WTC11 (cell line): ENCODE measurements at regions not wholly inside any gene's neighbourhood (a gene's known extent, or its start where the extent isn't known, plus 50 kb on each side); places are given as distances from the start of the nearest gene placed in this dataset.

Experiments used
- ATAC-seq: fragments of 200-7000 bp; cut with Tn5 transposase; 2 replicates; pipeline ENCODE4 v1.10.0; 2021; ENCODE audit warnings: mild to moderate bottlenecking, moderate library complexity
- CTCF ChIA-PET: fragments of 300-600 bp; sonication (Branson Sonifier 250); formaldehyde crosslinking; loops from one replicate; lab custom pipeline; 2021; ENCODE audit warnings: antibody characterized with exemption; lab: Charles Lee
- POLR2A ChIA-PET: fragments of 350-600 bp; sonication (Branson Sonifier 250); formaldehyde crosslinking; loops from one replicate; lab custom pipeline; 2021; ENCODE audit warnings: antibody characterized with exemption; lab: Charles Lee
- DNase-seq: peaks from one replicate; pipeline ENCODE4 v3.0.0; 2021; ENCODE audit warnings: low spot score
- H3K27ac Mint-ChIP-seq: 2 replicates; pipeline ENCODE4 v1.8.0; 2021; ENCODE audit warnings: mixed read lengths
- H3K27me3 Mint-ChIP-seq: 2 replicates; pipeline ENCODE4 v1.8.0; 2021; ENCODE audit warnings: low read depth, mild to moderate bottlenecking, moderate library complexity, mixed read lengths
- H3K36me3 Mint-ChIP-seq: 2 replicates; pipeline ENCODE4 v1.8.0; 2021; ENCODE audit warnings: mixed read lengths
- H3K4me1 Mint-ChIP-seq: 2 replicates; pipeline ENCODE4 v1.8.0; 2022; ENCODE audit warnings: mixed read lengths
- H3K4me3 Mint-ChIP-seq: 2 replicates; pipeline ENCODE4 v1.8.0; 2021; ENCODE audit warnings: mild to moderate bottlenecking, moderate library complexity, mixed read lengths
- H3K9me3 Mint-ChIP-seq: 2 replicates; pipeline ENCODE4 v1.8.0; 2021; ENCODE audit warnings: mixed read lengths
- CBFB ChIP-seq: sonication (generic); formaldehyde crosslinking; IDR thresholded peaks from 2 replicates; pipeline ENCODE4 v1.8.1; 2022; ENCODE audit warnings: mild to moderate bottlenecking, low read depth, missing genetic modification reagents
- E2F5 ChIP-seq: sonication (generic); formaldehyde crosslinking; IDR thresholded peaks from 2 replicates; pipeline ENCODE4 v1.8.1; 2022; ENCODE audit warnings: mild to moderate bottlenecking, moderate library complexity, missing genetic modification reagents
- ESRRA ChIP-seq: sonication (generic); formaldehyde crosslinking; IDR thresholded peaks from 2 replicates; pipeline ENCODE4 v1.8.1; 2022; ENCODE audit warnings: mild to moderate bottlenecking, missing genetic modification reagents, borderline replicate concordance
- FOXK1 ChIP-seq: sonication (generic); formaldehyde crosslinking; IDR thresholded peaks from 2 replicates; pipeline ENCODE4 v1.8.0; 2022; ENCODE audit warnings: mild to moderate bottlenecking, moderate library complexity, missing genetic modification reagents
- FOXP4 ChIP-seq: sonication (generic); formaldehyde crosslinking; IDR thresholded peaks from 2 replicates; pipeline ENCODE4 v1.8.0; 2022; ENCODE audit warnings: mild to moderate bottlenecking, missing genetic modification reagents
- HMGXB4 ChIP-seq: sonication (generic); formaldehyde crosslinking; IDR thresholded peaks from 2 replicates; pipeline ENCODE4 v1.8.1; 2023; ENCODE audit warnings: mild to moderate bottlenecking, moderate library complexity, missing genetic modification reagents
- IRF1 ChIP-seq: sonication (generic); formaldehyde crosslinking; IDR thresholded peaks from 2 replicates; pipeline ENCODE4 v1.8.0; 2023; ENCODE audit warnings: missing genetic modification reagents
- IRF2 ChIP-seq: sonication (generic); formaldehyde crosslinking; IDR thresholded peaks from 2 replicates; pipeline ENCODE4 v1.8.0; 2022; ENCODE audit warnings: low read depth, missing genetic modification reagents, borderline replicate concordance
- MAX ChIP-seq: sonication (generic); formaldehyde crosslinking; IDR thresholded peaks from 2 replicates; pipeline ENCODE4 v1.8.0; 2022; ENCODE audit warnings: mild to moderate bottlenecking, missing genetic modification reagents
- NFATC4 ChIP-seq: fragments of 250-450 bp; sonication (Bioruptor Pico); IDR thresholded peaks from 2 replicates; pipeline ENCODE4 v1.9.0; 2021; ENCODE audit warnings: mild to moderate bottlenecking
- PREB ChIP-seq: sonication (generic); formaldehyde crosslinking; IDR thresholded peaks from 2 replicates; pipeline ENCODE4 v1.8.1; 2022; ENCODE audit warnings: mild to moderate bottlenecking, missing genetic modification reagents, moderate library complexity, borderline replicate concordance
- RORB ChIP-seq: fragments of 250-450 bp; sonication (Bioruptor Pico); IDR thresholded peaks from 2 replicates; pipeline ENCODE4 v1.9.0; 2021; ENCODE audit warnings: mild to moderate bottlenecking
- SOX15 ChIP-seq: fragments of 250-450 bp; sonication (Bioruptor Pico); IDR thresholded peaks from 2 replicates; pipeline ENCODE4 v1.9.0; 2021; ENCODE audit warnings: mild to moderate bottlenecking
- SP1 ChIP-seq: sonication (generic); formaldehyde crosslinking; conservative IDR thresholded peaks from 2 replicates; pipeline ENCODE4 v1.8.1; 2022; ENCODE audit warnings: missing genetic modification reagents
- TEAD1 ChIP-seq: sonication (generic); formaldehyde crosslinking; IDR thresholded peaks from 2 replicates; pipeline ENCODE4 v1.8.0; 2022; ENCODE audit warnings: mild to moderate bottlenecking, missing genetic modification reagents
- TEAD4 ChIP-seq: sonication (generic); formaldehyde crosslinking; IDR thresholded peaks from 2 replicates; pipeline ENCODE4 v1.8.0; 2022; ENCODE audit warnings: mild to moderate bottlenecking, missing genetic modification reagents
- USF2 ChIP-seq: sonication (generic); formaldehyde crosslinking; IDR thresholded peaks from 2 replicates; pipeline ENCODE4 v1.8.1; 2023; ENCODE audit warnings: mild to moderate bottlenecking, missing genetic modification reagents, moderate library complexity
- ZMAT4 ChIP-seq: fragments of 250-450 bp; sonication (Bioruptor Pico); IDR thresholded peaks from 2 replicates; pipeline ENCODE4 v1.9.0; 2021; ENCODE audit warnings: mild to moderate bottlenecking
- ZNF416 ChIP-seq: fragments of 250-450 bp; sonication (Bioruptor Pico); IDR thresholded peaks from 2 replicates; pipeline ENCODE4 v1.9.0; 2021; ENCODE audit warnings: mild to moderate bottlenecking, inconsistent platforms
- ZNF532 ChIP-seq: fragments of 250-450 bp; sonication (Bioruptor Pico); IDR thresholded peaks from 2 replicates; pipeline ENCODE4 v1.9.0; 2021; ENCODE audit warnings: mild to moderate bottlenecking, borderline replicate concordance

- H3K4me3 Mint-ChIP-seq: no peak overlapping the region
- no peak overlapping the region for H3K27ac Mint-ChIP-seq
- DNase-seq (no peak), ATAC-seq (no peak)
- H3K4me1 Mint-ChIP-seq: no peaks in the 10 kb centered on the region
- CTCF ChIA-PET: no interaction called here
- peaks cover 6% of the 10 kb centered on the region for H3K27me3 Mint-ChIP-seq
- POLR2A ChIA-PET: no interaction called here
- H3K9me3 Mint-ChIP-seq: peaks cover 90% of the 10 kb centered on the region
- TF ChIP-seq ESRRA (CRISPR knock-in tag): no peak
- no peak for TF ChIP-seq ZNF416 (CRISPR knock-in tag)
- no peak for TF ChIP-seq FOXK1 (CRISPR knock-in tag)
- no peak for TF ChIP-seq TEAD4 (CRISPR knock-in tag)
- TF ChIP-seq PREB (CRISPR knock-in tag): no peak
- TF ChIP-seq SOX15: no peak
- TF ChIP-seq USF2 (CRISPR knock-in tag): no peak
- no peak for TF ChIP-seq IRF1 (CRISPR knock-in tag)
- H3K36me3 Mint-ChIP-seq: peaks cover 76% of the 10 kb centered on the region
Observed at GRCh38 chr16:6148361-6148760, 1050.8 kb upstream of the EEF2KMT start.

- Mint-ChIP-seq H3K4me3 (no peak overlapping the region), H3K4me1 (no peaks in the 10 kb centered on the region)
- POLR2A ChIA-PET: no interaction called here
Observed at GRCh38 chr16:6146874-6147425, 1049.4 kb upstream of the EEF2KMT start.

More at GRCh38 chr16:6146874-6147425, 1049.4 kb upstream of the EEF2KMT start:
- DNase-seq (no peak), ATAC-seq (no peak)
- Mint-ChIP-seq H3K27ac (no peak overlapping the region), H3K9me3 (peaks cover 91% of the 10 kb centered on the region), H3K36me3 (peaks cover 78% of the 10 kb centered on the region), H3K27me3 (peaks cover 12% of the 10 kb centered on the region)
- TF ChIP-seq TEAD1 (CRISPR knock-in tag) (no peak), E2F5 (CRISPR knock-in tag) (no peak), HMGXB4 (CRISPR knock-in tag) (no peak), CBFB (CRISPR knock-in tag) (no peak), ZNF532 (no peak), IRF2 (CRISPR knock-in tag) (no peak), RORB (CRISPR knock-in tag) (no peak), FOXP4 (no peak), NFATC4 (no peak), MAX (CRISPR knock-in tag) (no peak), SP1 (CRISPR knock-in tag) (no peak), ZMAT4 (CRISPR knock-in tag) (no peak), TEAD4 (CRISPR knock-in tag) (no peak)
- CTCF ChIA-PET: no interaction called here
